Ishikawa (cell line): ENCODE measurements at regions not wholly inside any gene's neighbourhood (a gene's known extent, or its start where the extent isn't known, plus 50 kb on each side); places are given as distances from the start of the nearest gene placed in this dataset.

Experiments used
- CEBPB ChIP-seq: IDR thresholded peaks from 2 replicates; pipeline ENCODE4 v1.6.1; 2012
- CREB1 ChIP-seq: IDR thresholded peaks from 2 replicates; pipeline ENCODE4 v1.6.1; 2012; ENCODE audit warnings: low read depth
- EGR1 ChIP-seq: IDR thresholded peaks from 2 replicates; pipeline ENCODE4 v1.6.1; 2012
- EP300 ChIP-seq: IDR thresholded peaks from 2 replicates; pipeline ENCODE4 v1.6.1; 2012; ENCODE audit warnings: borderline replicate concordance
- FOXM1 ChIP-seq: IDR thresholded peaks from 2 replicates; pipeline ENCODE4 v1.6.1; 2012; ENCODE audit warnings: low read depth, borderline replicate concordance
- MAX ChIP-seq: IDR thresholded peaks from 2 replicates; pipeline ENCODE4 v1.6.1; 2012
- NFIC ChIP-seq: IDR thresholded peaks from 2 replicates; pipeline ENCODE4 v1.6.1; 2012
- RAD21 ChIP-seq: IDR thresholded peaks from 2 replicates; pipeline ENCODE4 v1.6.1; 2012; ENCODE audit warnings: low read depth
- REST ChIP-seq: IDR thresholded peaks from 2 replicates; pipeline ENCODE4 v1.6.1; 2012; ENCODE audit warnings: low read depth, mild to moderate bottlenecking
- TAF1 ChIP-seq: IDR thresholded peaks from 2 replicates; pipeline ENCODE4 v1.6.1; 2012; ENCODE audit warnings: low read depth, mild to moderate bottlenecking
- TCF12 ChIP-seq: IDR thresholded peaks from 2 replicates; pipeline ENCODE4 v1.6.1; 2012; ENCODE audit warnings: low read depth
- TEAD4 ChIP-seq: IDR thresholded peaks from 2 replicates; pipeline ENCODE4 v1.6.1; 2012
- USF1 ChIP-seq: IDR thresholded peaks from 2 replicates; pipeline ENCODE4 v1.6.1; 2012
- YY1 ChIP-seq: IDR thresholded peaks from 2 replicates; pipeline ENCODE4 v1.6.1; 2012; ENCODE audit warnings: low read depth
- ZBTB7A ChIP-seq: IDR thresholded peaks from 2 replicates; pipeline ENCODE4 v1.6.1; 2012; ENCODE audit warnings: low read depth

GRCh38 chr5:130796032-130796431, 369.0 kb downstream of the HINT1 start:
- no peak for TF ChIP-seq REST
- no peak for TF ChIP-seq TAF1
- no peak for TF ChIP-seq TEAD4
- no peak for TF ChIP-seq FOXM1
- TF ChIP-seq USF1: no peak
- TF ChIP-seq ZBTB7A: no peak
- TF ChIP-seq CEBPB: no peak
- TF ChIP-seq CREB1: no peak
- no peak for TF ChIP-seq YY1
- TF ChIP-seq NFIC: no peak
- TF ChIP-seq TCF12: no peak
- no peak for TF ChIP-seq EP300
- no peak for TF ChIP-seq MAX
- no peak for TF ChIP-seq EGR1
- no peak for TF ChIP-seq RAD21

DNA sequence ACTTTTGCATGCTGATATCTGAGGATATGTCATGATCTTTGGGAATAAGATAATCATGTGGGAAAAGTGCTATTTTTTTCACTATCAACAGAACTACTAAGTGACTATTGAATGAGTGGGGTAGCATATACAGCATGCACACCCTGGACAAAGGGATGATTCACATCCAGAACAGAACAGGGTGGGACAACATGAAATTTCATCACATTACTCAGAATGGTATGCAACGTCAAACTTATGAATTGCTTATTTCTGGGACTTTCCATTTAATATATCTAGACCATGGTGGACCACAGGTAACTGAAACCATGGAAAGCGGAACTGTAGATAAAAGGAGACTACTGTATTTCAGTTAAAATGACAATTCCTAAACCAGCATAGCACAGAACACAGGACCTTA, 370.0 kb downstream of the HINT1 start:
- TF ChIP-seq RAD21 (no peak), EP300 (no peak), TAF1 (no peak), YY1 (no peak), FOXM1 (no peak)

GRCh38 chr5:130777794-130778193, 387.3 kb downstream of the HINT1 start:
- TF ChIP-seq NFIC: no peak

DNA sequence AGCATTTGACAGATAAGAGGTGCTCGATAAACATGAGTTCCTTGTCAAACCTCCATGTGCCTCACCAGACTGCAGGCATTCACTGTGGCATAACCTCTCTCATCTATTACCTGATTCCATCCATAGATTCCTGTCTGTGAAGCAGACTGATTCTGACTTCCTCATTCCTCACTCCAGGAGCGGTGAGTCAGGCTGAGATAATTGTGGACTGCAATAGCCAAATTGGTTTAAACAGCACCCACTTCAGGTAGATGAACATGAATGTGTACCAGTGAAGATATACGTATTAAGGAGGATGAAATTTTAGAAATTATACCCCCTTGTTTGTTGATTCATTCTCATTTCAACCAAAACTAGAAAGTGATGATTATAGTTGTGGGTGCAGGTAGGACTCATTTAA, 391.2 kb downstream of the HINT1 start:
- TF ChIP-seq YY1: no peak
- no peak for TF ChIP-seq CEBPB
- TF ChIP-seq CREB1: no peak
- TF ChIP-seq RAD21: peak; percentile 23; the same call in 1 of the 2 replicates
- TF ChIP-seq EGR1: no peak
- TF ChIP-seq NFIC: peak; percentile 49
- TF ChIP-seq TEAD4: peak; percentile 77
- no peak for TF ChIP-seq FOXM1
- TF ChIP-seq TCF12: no peak
- no peak for TF ChIP-seq EP300
- 0 out of 2 replicates have a peak, but pooled peaks have one; percentile 29 for TF ChIP-seq MAX
- no peak for TF ChIP-seq ZBTB7A
- no peak for TF ChIP-seq TAF1
- no peak for TF ChIP-seq REST
- no peak; the same call in 1 of the 2 replicates for TF ChIP-seq USF1

DNA sequence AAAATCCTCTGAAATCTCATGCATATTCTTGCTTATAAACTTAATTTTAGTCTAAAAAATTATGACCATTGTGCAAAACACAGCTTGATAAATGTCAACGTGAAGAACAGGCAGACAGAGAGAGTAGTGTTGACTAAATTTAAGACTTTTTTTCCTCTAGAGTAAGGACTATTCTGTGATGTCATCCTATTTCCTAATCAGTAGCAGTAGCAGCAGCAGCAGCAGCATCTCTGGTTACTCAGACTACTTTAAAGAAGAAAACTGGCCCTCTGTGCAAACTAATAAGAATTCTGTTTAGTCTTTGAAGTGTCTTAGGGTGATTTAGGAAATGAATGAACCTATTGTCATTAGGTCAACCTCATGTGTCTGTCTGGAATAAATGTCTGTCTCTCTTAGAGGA, 403.0 kb downstream of the HINT1 start:
- TF ChIP-seq TAF1: no peak
- TF ChIP-seq ZBTB7A: no peak
- no peak for TF ChIP-seq NFIC
- TF ChIP-seq CEBPB: no peak
- TF ChIP-seq TCF12: no peak
- TF ChIP-seq CREB1: no peak
- no peak for TF ChIP-seq EP300
- TF ChIP-seq TEAD4: no peak
- no peak for TF ChIP-seq REST
- no peak for TF ChIP-seq YY1
- no peak for TF ChIP-seq MAX
- no peak for TF ChIP-seq USF1
- no peak for TF ChIP-seq RAD21
- no peak for TF ChIP-seq FOXM1
- no peak for TF ChIP-seq EGR1
